ENCODE measurements at regions not wholly inside any gene's neighbourhood (a gene's known extent, or its start where the extent isn't known, plus 50 kb on each side); places are given as distances from the start of the nearest gene placed in this dataset.

GRCh38 chr20:23156170-23156841 lies 70.2 kb upstream of the CD93 start:
- Histone ChIP-seq H3K9ac (no peak overlapping the region), H3K79me2 (no peaks in the 10 kb centered on the region), H3K27ac (no peak overlapping the region), H3K4me1 (peaks cover 3% of the 10 kb centered on the region), H3K9me3 (ENCODE audit: control insufficient read depth, low read length) (no peaks in the 10 kb centered on the region), H3K36me3 (ENCODE audit: control insufficient read depth, insufficient read depth, low read length) (no peaks in the 10 kb centered on the region), H3K4me2 (ENCODE audit: low read length) (no peak overlapping the region), H3K4me3 (ENCODE audit: low read depth, low read length) (no peak overlapping the region), H3K27me3 (ENCODE audit: control insufficient read depth, insufficient read depth, low read length) (no peaks in the 10 kb centered on the region), H2AFZ (no peak overlapping the region)
- TF ChIP-seq, protein P1, sequence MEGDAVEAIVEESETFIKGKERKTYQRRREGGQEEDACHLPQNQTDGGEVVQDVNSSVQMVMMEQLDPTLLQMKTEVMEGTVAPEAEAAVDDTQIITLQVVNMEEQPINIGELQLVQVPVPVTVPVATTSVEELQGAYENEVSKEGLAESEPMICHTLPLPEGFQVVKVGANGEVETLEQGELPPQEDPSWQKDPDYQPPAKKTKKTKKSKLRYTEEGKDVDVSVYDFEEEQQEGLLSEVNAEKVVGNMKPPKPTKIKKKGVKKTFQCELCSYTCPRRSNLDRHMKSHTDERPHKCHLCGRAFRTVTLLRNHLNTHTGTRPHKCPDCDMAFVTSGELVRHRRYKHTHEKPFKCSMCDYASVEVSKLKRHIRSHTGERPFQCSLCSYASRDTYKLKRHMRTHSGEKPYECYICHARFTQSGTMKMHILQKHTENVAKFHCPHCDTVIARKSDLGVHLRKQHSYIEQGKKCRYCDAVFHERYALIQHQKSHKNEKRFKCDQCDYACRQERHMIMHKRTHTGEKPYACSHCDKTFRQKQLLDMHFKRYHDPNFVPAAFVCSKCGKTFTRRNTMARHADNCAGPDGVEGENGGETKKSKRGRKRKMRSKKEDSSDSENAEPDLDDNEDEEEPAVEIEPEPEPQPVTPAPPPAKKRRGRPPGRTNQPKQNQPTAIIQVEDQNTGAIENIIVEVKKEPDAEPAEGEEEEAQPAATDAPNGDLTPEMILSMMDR (IDR thresholded peaks at IDR 0.05) = no peak

DNA sequence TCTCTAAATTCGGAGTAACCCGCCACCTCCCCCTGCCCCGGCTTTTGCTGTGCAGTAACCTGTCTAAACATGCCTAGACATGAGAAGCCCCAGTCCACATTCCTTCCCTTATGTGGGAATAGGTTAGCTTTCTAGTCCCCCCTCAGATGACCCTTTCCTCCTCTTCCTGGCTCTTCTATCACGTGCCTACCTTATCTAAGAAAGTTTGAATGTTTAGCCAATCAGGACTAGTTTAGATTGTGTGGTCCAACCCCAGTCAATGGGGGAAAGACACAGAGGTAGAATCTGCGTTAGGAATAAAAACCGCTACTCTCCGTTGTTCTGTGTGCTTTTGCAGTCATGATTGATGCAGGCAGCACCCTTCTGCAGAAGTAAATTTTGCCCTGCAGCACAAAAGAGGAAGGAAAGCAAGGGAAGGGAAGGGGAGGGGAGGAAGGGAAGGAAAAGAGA lies 69.0 kb upstream of the CD93 start:
- Histone ChIP-seq H3K36me3 (ENCODE audit: control insufficient read depth, insufficient read depth, low read length) (no peaks in the 10 kb centered on the region), H3K4me3 (ENCODE audit: low read depth, low read length) (no peak overlapping the region), H3K9me3 (ENCODE audit: control insufficient read depth, low read length) (no peaks in the 10 kb centered on the region), H3K4me2 (ENCODE audit: low read length) (no peak overlapping the region), H3K4me1 (peaks cover 6% of the 10 kb centered on the region), H3K27ac (no peak overlapping the region), H3K27me3 (ENCODE audit: control insufficient read depth, insufficient read depth, low read length) (no peaks in the 10 kb centered on the region), H2AFZ (no peak overlapping the region), H3K9ac (no peak overlapping the region), H3K79me2 (no peaks in the 10 kb centered on the region)
- TF ChIP-seq, protein P1 (IDR thresholded peaks at IDR 0.05) = no peak

DNA sequence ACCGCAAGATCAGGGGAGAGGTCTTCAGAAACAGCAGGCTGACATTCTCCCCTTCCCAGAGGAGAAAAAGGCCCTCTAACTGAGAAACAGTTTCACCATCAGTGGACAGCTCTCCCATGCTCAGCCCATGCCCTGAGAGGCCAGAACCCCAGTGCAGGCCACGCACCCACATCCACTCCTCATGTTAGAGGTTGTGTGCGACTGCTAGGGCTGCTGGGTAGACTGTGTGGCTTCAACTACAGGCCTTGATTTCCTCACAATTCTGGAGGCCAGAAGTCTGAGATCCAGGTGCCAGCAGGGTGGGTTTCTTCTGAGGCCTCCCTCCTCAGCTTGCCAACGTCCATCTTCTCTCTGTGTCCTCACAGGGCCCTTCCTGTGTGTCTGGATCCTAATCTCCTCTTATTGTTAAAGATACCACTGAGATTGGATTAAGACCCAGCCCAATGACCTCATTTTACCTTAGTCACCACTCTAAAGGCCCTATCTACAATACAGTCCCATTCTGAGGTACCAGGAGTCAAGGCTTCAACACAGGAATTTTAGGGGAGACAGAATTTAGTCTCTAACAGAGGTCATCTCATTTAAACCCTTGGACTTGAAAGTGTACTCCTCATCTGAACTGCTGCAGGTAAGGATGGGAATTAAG lies 67.7 kb upstream of the CD93 start:
- TF ChIP-seq, protein P1 (IDR thresholded peaks at IDR 0.05) = no peak
- Histone ChIP-seq H3K79me2 (no peaks in the 10 kb centered on the region), H3K4me2 (ENCODE audit: low read length) (no peak overlapping the region), H3K4me3 (ENCODE audit: low read depth, low read length) (no peak overlapping the region), H3K36me3 (ENCODE audit: control insufficient read depth, insufficient read depth, low read length) (no peaks in the 10 kb centered on the region), H3K27me3 (ENCODE audit: control insufficient read depth, insufficient read depth, low read length) (no peaks in the 10 kb centered on the region), H2AFZ (no peak overlapping the region), H3K4me1 (peaks cover 6% of the 10 kb centered on the region), H3K27ac (no peak overlapping the region), H3K9ac (no peak overlapping the region), H3K9me3 (ENCODE audit: control insufficient read depth, low read length) (no peaks in the 10 kb centered on the region)

DNA sequence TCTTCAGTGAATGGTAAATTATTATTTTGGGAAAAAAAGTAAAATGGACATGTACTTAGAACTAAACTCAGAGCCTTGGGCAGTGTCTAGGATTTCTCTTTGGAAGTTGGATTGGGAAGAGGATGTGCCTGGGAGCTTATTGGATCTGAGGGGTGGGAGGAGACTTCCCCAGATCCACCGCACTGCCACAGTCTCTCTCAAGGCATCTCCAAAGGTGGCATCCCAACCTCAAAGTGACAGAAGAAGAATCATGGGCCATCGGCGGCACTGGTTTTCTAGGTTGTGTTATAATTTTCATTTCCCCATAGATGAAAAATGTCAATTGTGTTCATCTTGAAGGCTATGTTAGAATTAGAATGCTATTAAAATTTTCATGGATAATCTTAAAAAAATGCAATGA lies 66.8 kb upstream of the CD93 start:
- TF ChIP-seq, protein P1 (IDR thresholded peaks at IDR 0.05) = no peak
- peaks cover 6% of the 10 kb centered on the region for H3K4me1 ChIP-seq
- H3K4me2 ChIP-seq (ENCODE audit: low read length) = no peak overlapping the region
- no peak overlapping the region for H3K9ac ChIP-seq
- no peaks in the 10 kb centered on the region for H3K79me2 ChIP-seq
- H2AFZ ChIP-seq = no peak overlapping the region
- no peaks in the 10 kb centered on the region for H3K9me3 ChIP-seq (ENCODE audit: control insufficient read depth, low read length)
- H3K27ac ChIP-seq = no peak overlapping the region
- no peaks in the 10 kb centered on the region for H3K27me3 ChIP-seq (ENCODE audit: control insufficient read depth, insufficient read depth, low read length)
- no peak overlapping the region for H3K4me3 ChIP-seq (ENCODE audit: low read depth, low read length)
- H3K36me3 ChIP-seq (ENCODE audit: control insufficient read depth, insufficient read depth, low read length) = no peaks in the 10 kb centered on the region
